Activated naive CD4-positive, alpha-beta T cell treated with anti-CD3 and anti-CD28 coated beads, Interleukin-2, amount 50 U/mL, for 24 hours (primary cell): ENCODE measurements at regions not wholly inside any gene's neighbourhood (a gene's known extent, or its start where the extent isn't known, plus 50 kb on each side); places are given as distances from the start of the nearest gene placed in this dataset.

Experiments
- H3K27ac Mint-ChIP-seq: one replicate; pipeline ENCODE4 v1.8.0; 2021; ENCODE audit warnings: mild to moderate bottlenecking, mixed read lengths
- H3K27me3 Mint-ChIP-seq: one replicate; pipeline ENCODE4 v1.8.0; 2021; ENCODE audit warnings: mixed read lengths
- H3K36me3 Mint-ChIP-seq: one replicate; pipeline ENCODE4 v1.8.0; 2021; ENCODE audit warnings: mixed read lengths
- H3K4me1 Mint-ChIP-seq: one replicate; pipeline ENCODE4 v1.8.0; 2021; ENCODE audit warnings: mixed read lengths
- H3K4me3 Mint-ChIP-seq: one replicate; pipeline ENCODE4 v1.8.0; 2021; ENCODE audit warnings: mild to moderate bottlenecking, mixed read lengths
- H3K9me3 Mint-ChIP-seq: one replicate; pipeline ENCODE4 v1.8.0; 2021; ENCODE audit warnings: mixed read lengths

- H3K27ac Mint-ChIP-seq, result no peak overlapping the region
Observed at GRCh38 chr4:180827232-180828009, 1415.8 kb upstream of the TENM3 start.

GRCh38 chr4:180828455-180829018 lies 1414.7 kb upstream of the TENM3 start:
- Mint-ChIP-seq H3K9me3 (peaks cover 5% of the 10 kb centered on the region), H3K27me3 (no peaks in the 10 kb centered on the region), H3K36me3 (no peaks in the 10 kb centered on the region), H3K4me1 (no peaks in the 10 kb centered on the region), H3K4me3 (no peak overlapping the region), H3K27ac (no peak overlapping the region)

More at GRCh38 chr4:180827232-180828009, 1415.8 kb upstream of the TENM3 start:
- no peaks in the 10 kb centered on the region for H3K27me3 Mint-ChIP-seq
- no peaks in the 10 kb centered on the region for H3K36me3 Mint-ChIP-seq
- H3K9me3 Mint-ChIP-seq, result peaks cover 5% of the 10 kb centered on the region
- no peaks in the 10 kb centered on the region for H3K4me1 Mint-ChIP-seq
- no peak overlapping the region for H3K4me3 Mint-ChIP-seq

- Mint-ChIP-seq H3K9me3 (no peaks in the 10 kb centered on the region), H3K4me1 (no peaks in the 10 kb centered on the region), H3K36me3 (no peaks in the 10 kb centered on the region), H3K27me3 (no peaks in the 10 kb centered on the region), H3K4me3 (no peak overlapping the region), H3K27ac (no peak overlapping the region)
Observed at GRCh38 chr4:180832073-180832472, 1411.1 kb upstream of the TENM3 start.

- no peak overlapping the region for H3K4me3 Mint-ChIP-seq
- H3K4me1 Mint-ChIP-seq, result no peaks in the 10 kb centered on the region
- no peak overlapping the region for H3K27ac Mint-ChIP-seq
- no peaks in the 10 kb centered on the region for H3K36me3 Mint-ChIP-seq
- no peaks in the 10 kb centered on the region for H3K27me3 Mint-ChIP-seq
- H3K9me3 Mint-ChIP-seq, result no peaks in the 10 kb centered on the region
Observed at GRCh38 chr4:180840142-180840541, 1403.1 kb upstream of the TENM3 start.

- H3K4me3 Mint-ChIP-seq, result no peak overlapping the region
- no peaks in the 10 kb centered on the region for H3K4me1 Mint-ChIP-seq
- no peak overlapping the region for H3K27ac Mint-ChIP-seq
- H3K36me3 Mint-ChIP-seq, result no peaks in the 10 kb centered on the region
- H3K9me3 Mint-ChIP-seq, result peaks cover 5% of the 10 kb centered on the region
- no peaks in the 10 kb centered on the region for H3K27me3 Mint-ChIP-seq
Observed at GRCh38 chr4:180850318-180850940, 1392.8 kb upstream of the TENM3 start.

GRCh38 chr4:180852738-180853137 lies 1390.5 kb upstream of the TENM3 start:
- Mint-ChIP-seq H3K27me3 (no peaks in the 10 kb centered on the region), H3K4me1 (no peaks in the 10 kb centered on the region), H3K9me3 (no peaks in the 10 kb centered on the region), H3K27ac (no peak overlapping the region), H3K36me3 (no peaks in the 10 kb centered on the region), H3K4me3 (no peak overlapping the region)

GRCh38 chr4:180855184-180855583 lies 1388.0 kb upstream of the TENM3 start:
- Mint-ChIP-seq H3K4me3 (no peak overlapping the region), H3K36me3 (no peaks in the 10 kb centered on the region), H3K27me3 (no peaks in the 10 kb centered on the region), H3K4me1 (no peaks in the 10 kb centered on the region), H3K27ac (no peak overlapping the region), H3K9me3 (no peaks in the 10 kb centered on the region)

- no peaks in the 10 kb centered on the region for H3K27me3 Mint-ChIP-seq
- H3K27ac Mint-ChIP-seq, result no peak overlapping the region
- H3K9me3 Mint-ChIP-seq, result peaks cover 8% of the 10 kb centered on the region
- no peaks in the 10 kb centered on the region for H3K36me3 Mint-ChIP-seq
- H3K4me3 Mint-ChIP-seq, result no peak overlapping the region
- H3K4me1 Mint-ChIP-seq, result no peaks in the 10 kb centered on the region
Observed at GRCh38 chr4:180860089-180860720, 1383.0 kb upstream of the TENM3 start.

- Mint-ChIP-seq H3K27ac (no peak overlapping the region), H3K9me3 (peaks cover 8% of the 10 kb centered on the region), H3K27me3 (no peaks in the 10 kb centered on the region), H3K36me3 (no peaks in the 10 kb centered on the region), H3K4me3 (no peak overlapping the region), H3K4me1 (no peaks in the 10 kb centered on the region)
Observed at GRCh38 chr4:180861651-180862050, 1381.6 kb upstream of the TENM3 start.

GRCh38 chr4:180866933-180867643 lies 1376.1 kb upstream of the TENM3 start:
- H3K36me3 Mint-ChIP-seq, result no peaks in the 10 kb centered on the region
- H3K4me1 Mint-ChIP-seq, result no peaks in the 10 kb centered on the region
- no peak overlapping the region for H3K4me3 Mint-ChIP-seq
- no peaks in the 10 kb centered on the region for H3K27me3 Mint-ChIP-seq
- no peak overlapping the region for H3K27ac Mint-ChIP-seq
- peaks cover under 1% of the 10 kb centered on the region for H3K9me3 Mint-ChIP-seq

- H3K4me3 Mint-ChIP-seq, result no peak overlapping the region
- no peak overlapping the region for H3K27ac Mint-ChIP-seq
- no peaks in the 10 kb centered on the region for H3K4me1 Mint-ChIP-seq
- peaks cover 7% of the 10 kb centered on the region for H3K9me3 Mint-ChIP-seq
- no peaks in the 10 kb centered on the region for H3K36me3 Mint-ChIP-seq
- no peaks in the 10 kb centered on the region for H3K27me3 Mint-ChIP-seq
Observed at GRCh38 chr4:180870623-180871022, 1372.6 kb upstream of the TENM3 start.

GRCh38 chr4:180898305-180898704 lies 1344.9 kb upstream of the TENM3 start:
- no peak overlapping the region for H3K4me3 Mint-ChIP-seq
- H3K27ac Mint-ChIP-seq, result no peak overlapping the region
- H3K27me3 Mint-ChIP-seq, result no peaks in the 10 kb centered on the region
- peaks cover 18% of the 10 kb centered on the region for H3K9me3 Mint-ChIP-seq
- H3K36me3 Mint-ChIP-seq, result peaks cover 1% of the 10 kb centered on the region
- no peaks in the 10 kb centered on the region for H3K4me1 Mint-ChIP-seq

GRCh38 chr4:180900781-180901180 lies 1342.4 kb upstream of the TENM3 start:
- Mint-ChIP-seq H3K27ac (no peak overlapping the region), H3K4me1 (no peaks in the 10 kb centered on the region), H3K9me3 (peaks cover 23% of the 10 kb centered on the region), H3K4me3 (no peak overlapping the region), H3K27me3 (no peaks in the 10 kb centered on the region), H3K36me3 (peaks cover 1% of the 10 kb centered on the region)

GRCh38 chr4:180909279-180909678 lies 1333.9 kb upstream of the TENM3 start:
- Mint-ChIP-seq H3K9me3 (peaks cover 4% of the 10 kb centered on the region), H3K36me3 (no peaks in the 10 kb centered on the region), H3K4me1 (no peaks in the 10 kb centered on the region), H3K27me3 (no peaks in the 10 kb centered on the region), H3K27ac (no peak overlapping the region), H3K4me3 (no peak overlapping the region)

GRCh38 chr4:180913750-180914149 lies 1329.5 kb upstream of the TENM3 start:
- no peak overlapping the region for H3K4me3 Mint-ChIP-seq
- no peaks in the 10 kb centered on the region for H3K9me3 Mint-ChIP-seq
- H3K4me1 Mint-ChIP-seq, result no peaks in the 10 kb centered on the region
- H3K27me3 Mint-ChIP-seq, result no peaks in the 10 kb centered on the region
- no peaks in the 10 kb centered on the region for H3K36me3 Mint-ChIP-seq
- H3K27ac Mint-ChIP-seq, result no peak overlapping the region
